ENCODE measurements at regions not wholly inside any gene's neighbourhood (a gene's known extent, or its start where the extent isn't known, plus 50 kb on each side); places are given as distances from the start of the nearest gene placed in this dataset.

GRCh38 chr1:30008998-30009657, 714.3 kb downstream of the MATN1 start:
- H3K9me3 ChIP-seq = no peaks in the 10 kb centered on the region
- intact Hi-C loops (cut with DNase I; ENCODE audit: low total_unique reads) = no loop called here
- DNase-seq = peak in 1 of 2 donors; percentile 44
- H3K36me3 ChIP-seq = no peaks in the 10 kb centered on the region
- H3K4me3 ChIP-seq = no peak overlapping the region
- no peak overlapping the region for H3K27ac ChIP-seq
- TF ChIP-seq, protein P1, sequence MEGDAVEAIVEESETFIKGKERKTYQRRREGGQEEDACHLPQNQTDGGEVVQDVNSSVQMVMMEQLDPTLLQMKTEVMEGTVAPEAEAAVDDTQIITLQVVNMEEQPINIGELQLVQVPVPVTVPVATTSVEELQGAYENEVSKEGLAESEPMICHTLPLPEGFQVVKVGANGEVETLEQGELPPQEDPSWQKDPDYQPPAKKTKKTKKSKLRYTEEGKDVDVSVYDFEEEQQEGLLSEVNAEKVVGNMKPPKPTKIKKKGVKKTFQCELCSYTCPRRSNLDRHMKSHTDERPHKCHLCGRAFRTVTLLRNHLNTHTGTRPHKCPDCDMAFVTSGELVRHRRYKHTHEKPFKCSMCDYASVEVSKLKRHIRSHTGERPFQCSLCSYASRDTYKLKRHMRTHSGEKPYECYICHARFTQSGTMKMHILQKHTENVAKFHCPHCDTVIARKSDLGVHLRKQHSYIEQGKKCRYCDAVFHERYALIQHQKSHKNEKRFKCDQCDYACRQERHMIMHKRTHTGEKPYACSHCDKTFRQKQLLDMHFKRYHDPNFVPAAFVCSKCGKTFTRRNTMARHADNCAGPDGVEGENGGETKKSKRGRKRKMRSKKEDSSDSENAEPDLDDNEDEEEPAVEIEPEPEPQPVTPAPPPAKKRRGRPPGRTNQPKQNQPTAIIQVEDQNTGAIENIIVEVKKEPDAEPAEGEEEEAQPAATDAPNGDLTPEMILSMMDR (IDR thresholded peaks at IDR 0.05) = no peak
- H3K27me3 ChIP-seq = peaks cover 0 to 3% of the 10 kb centered on the region in 2 donors
- H3K4me1 ChIP-seq = no peaks in the 10 kb centered on the region

- intact Hi-C loops (cut with DNase I; ENCODE audit: low total_unique reads) = no loop called here
- no peaks in the 10 kb centered on the region for H3K4me1 ChIP-seq
- H3K9me3 ChIP-seq = no peaks in the 10 kb centered on the region
- no peak overlapping the region for H3K27ac ChIP-seq
- TF ChIP-seq, protein P1 (IDR thresholded peaks at IDR 0.05) = no peak
- H3K36me3 ChIP-seq = no peaks in the 10 kb centered on the region
- H3K27me3 ChIP-seq = peaks cover 0 to 3% of the 10 kb centered on the region in 2 donors
- H3K4me3 ChIP-seq = no peak overlapping the region
- DNase-seq = no peak
These were observed 714.9 kb downstream of the MATN1 start for GRCh38 chr1:30008372-30008997.

- no peak overlapping the region for H3K27ac ChIP-seq
- H3K4me3 ChIP-seq = no peak overlapping the region
- TF ChIP-seq, protein P1 (IDR thresholded peaks at IDR 0.05) = no peak
These were observed 717.3 kb downstream of the MATN1 start for GRCh38 chr1:30005972-30006619.

GRCh38 chr1:30001732-30002039, 721.7 kb downstream of the MATN1 start:
- TF ChIP-seq, protein P1 (IDR thresholded peaks at IDR 0.05) = no peak
- DNase-seq = peak in 1 of 2 donors; percentile 54
- Histone ChIP-seq H3K27me3 (peaks cover 0 to 4% of the 10 kb centered on the region in 2 donors), H3K9me3 (no peaks in the 10 kb centered on the region), H3K27ac (no peak overlapping the region), H3K4me1 (no peaks in the 10 kb centered on the region), H3K36me3 (no peaks in the 10 kb centered on the region), H3K4me3 (no peak overlapping the region)
- intact Hi-C loops (cut with DNase I; ENCODE audit: low total_unique reads) = no loop called here

More at GRCh38 chr1:30005972-30006619, 717.3 kb downstream of the MATN1 start:
- Histone ChIP-seq H3K4me1 (no peaks in the 10 kb centered on the region), H3K9me3 (no peaks in the 10 kb centered on the region), H3K36me3 (no peaks in the 10 kb centered on the region), H3K27me3 (peaks cover 0 to 4% of the 10 kb centered on the region in 2 donors)
- DNase-seq = no peak
- intact Hi-C loops (cut with DNase I; ENCODE audit: low total_unique reads) = no loop called here

DNA sequence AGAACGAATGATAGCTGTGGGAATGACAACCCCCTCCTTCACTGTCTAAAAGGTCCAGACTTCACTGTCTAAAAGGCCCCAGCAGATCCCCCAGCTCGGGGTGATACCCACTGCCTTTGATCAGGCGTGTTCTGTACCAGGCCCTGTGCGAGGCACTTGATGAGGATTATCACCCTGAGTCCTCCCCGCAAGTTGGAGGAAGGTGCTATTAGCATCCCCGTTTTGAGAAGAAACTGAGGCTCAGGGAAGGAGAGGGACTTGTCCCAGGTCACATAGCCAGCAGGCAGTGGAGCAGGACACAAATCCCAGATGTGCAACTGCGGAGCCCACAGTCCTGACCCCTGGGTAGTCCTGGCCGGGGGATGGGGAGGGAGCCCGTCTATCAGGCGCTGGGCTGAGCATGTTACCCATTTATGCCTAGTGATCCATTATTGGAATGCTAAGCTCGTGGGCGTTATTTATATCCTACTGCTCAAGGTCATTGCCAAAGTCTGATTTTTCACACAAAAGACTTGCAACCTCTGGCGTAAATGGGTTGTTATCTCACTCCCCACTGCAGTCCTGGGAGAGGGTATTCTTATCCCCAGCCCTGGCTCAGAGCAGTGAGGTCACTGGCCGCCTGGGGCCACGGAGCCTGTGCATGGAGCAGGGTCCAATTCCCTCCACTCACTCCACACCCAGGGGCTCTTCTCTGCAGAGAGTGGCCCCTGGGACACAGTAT, 722.2 kb downstream of the MATN1 start:
- TF ChIP-seq, protein P1 (IDR thresholded peaks at IDR 0.05) = no peak
- Histone ChIP-seq H3K27ac (no peak overlapping the region), H3K4me1 (no peaks in the 10 kb centered on the region), H3K4me3 (no peak overlapping the region), H3K27me3 (peaks cover 0 to 4% of the 10 kb centered on the region in 2 donors), H3K36me3 (no peaks in the 10 kb centered on the region), H3K9me3 (no peaks in the 10 kb centered on the region)
- intact Hi-C loops (cut with DNase I; ENCODE audit: low total_unique reads) = no loop called here
- DNase-seq = no peak

Data from tibial artery (tissue), 4 donors.